Activated CD8-positive, alpha-beta memory T cell treated with anti-CD3 and anti-CD28 coated beads for 36 hours (primary cell): ENCODE measurements at regions not wholly inside any gene's neighbourhood (a gene's known extent, or its start where the extent isn't known, plus 50 kb on each side); places are given as distances from the start of the nearest gene placed in this dataset.

Source experiments
- CTCF ChIA-PET: fragments of 350-600 bp; sonication (Branson Sonifier 250); formaldehyde crosslinking; loops from one replicate; lab custom pipeline; 2021; ENCODE audit warnings: antibody characterized with exemption; lab: Charles Lee
- POLR2A ChIA-PET: fragments of 350-600 bp; sonication (Branson Sonifier 250); formaldehyde crosslinking; loops from one replicate; lab custom pipeline; 2021; ENCODE audit warnings: antibody characterized with exemption; lab: Charles Lee

DNA sequence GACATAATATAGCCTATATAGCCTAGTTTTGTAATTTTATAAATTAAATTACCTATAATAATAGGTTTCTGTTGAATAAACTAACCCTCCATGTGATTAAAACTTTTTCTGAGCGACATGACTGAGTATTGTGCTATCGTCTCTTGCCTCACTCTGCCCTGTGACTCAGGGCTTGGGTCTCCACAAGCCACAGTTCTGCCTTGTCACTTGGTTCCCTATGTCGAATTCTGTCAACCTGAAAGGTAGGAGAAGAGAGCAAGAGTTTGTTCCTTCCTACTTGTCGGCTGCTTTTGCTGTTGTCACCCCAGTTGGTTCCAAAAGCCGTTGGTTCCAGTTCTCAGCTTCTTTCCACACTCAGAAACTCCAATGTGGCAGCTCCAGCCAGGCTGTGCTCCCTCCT, 285.9 kb downstream of the PSAT1 start:
- POLR2A ChIA-PET, result no interaction called here
- CTCF ChIA-PET, result no interaction called here

DNA sequence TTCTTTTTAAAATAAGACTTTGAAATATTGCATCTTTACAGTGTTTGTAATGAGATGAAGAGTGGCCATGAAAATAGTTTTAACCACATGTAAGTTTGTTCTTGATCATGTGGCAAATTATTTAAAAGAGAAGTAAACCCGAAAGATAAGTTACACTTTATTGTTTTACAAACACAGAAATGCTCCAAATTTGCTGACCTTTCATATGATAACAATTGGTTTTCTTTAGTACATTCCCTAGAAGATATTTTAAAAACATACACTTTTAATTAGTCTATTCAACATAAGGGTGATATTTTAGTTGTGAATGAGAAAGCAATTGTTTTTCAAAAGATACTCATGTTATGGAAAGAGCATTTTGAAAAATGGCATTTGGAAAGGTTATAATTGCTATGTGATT, 287.7 kb downstream of the PSAT1 start:
- POLR2A ChIA-PET, result no interaction called here

DNA sequence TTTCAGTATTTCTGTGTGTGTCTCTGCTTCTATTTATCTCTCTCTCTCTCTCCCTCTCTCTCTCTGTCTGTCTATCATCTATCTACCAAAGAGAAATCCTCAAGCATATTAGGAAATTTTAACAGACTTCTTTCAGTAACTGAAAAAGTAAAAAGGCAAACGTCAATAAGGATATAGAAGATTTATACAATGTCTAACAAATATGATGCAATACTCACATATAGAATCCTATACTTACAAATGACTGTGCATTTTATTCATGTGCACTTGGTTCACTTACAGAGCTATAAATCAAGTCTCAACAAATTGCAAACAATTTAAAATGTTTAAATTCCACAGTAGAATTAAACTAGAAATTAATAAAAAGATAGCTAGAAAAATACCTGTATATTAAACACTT, 289.0 kb downstream of the PSAT1 start:
- POLR2A ChIA-PET, result no interaction called here
- CTCF ChIA-PET, result no interaction called here

More for the DNA sequence above, 287.7 kb downstream of the PSAT1 start:
- CTCF ChIA-PET, result no interaction called here

DNA sequence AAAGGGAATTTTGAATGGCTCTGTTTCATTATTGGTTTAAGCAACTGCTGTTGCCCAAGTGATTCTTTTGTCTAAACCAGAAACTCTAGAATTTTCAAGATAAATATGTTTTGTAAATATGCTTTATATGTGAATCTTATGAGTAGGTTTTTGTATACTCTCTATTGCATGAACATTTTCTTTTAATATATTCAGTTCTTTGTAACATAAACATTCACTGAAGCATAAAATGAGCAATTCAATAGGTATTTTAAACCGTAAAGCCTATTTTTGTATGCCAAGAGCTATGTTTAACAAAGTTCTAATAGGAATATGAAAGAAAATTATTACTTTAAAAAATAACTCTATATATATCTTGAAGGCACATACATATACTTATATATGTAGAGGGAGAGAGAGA, 293.1 kb downstream of the PSAT1 start:
- ChIA-PET CTCF (no interaction called here), POLR2A (no interaction called here)

DNA sequence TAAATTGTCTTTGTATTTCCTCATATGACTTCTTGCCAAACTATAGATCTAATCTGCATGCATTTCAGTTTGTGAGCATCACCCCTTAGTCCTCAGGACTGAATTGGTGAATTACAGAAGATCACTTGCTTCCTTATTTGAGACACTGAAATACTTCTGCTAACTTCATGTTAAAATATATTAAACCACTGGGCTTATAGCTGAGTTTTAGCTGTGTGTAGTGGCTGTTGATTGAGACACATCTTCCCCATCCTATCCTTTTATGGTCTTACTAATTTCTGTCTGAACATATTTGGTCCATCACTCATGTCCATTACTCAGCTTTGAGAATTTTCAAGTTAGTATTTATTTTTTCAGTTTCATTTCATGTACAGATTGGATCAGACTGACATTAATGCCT, 295.9 kb downstream of the PSAT1 start:
- CTCF ChIA-PET, result no interaction called here

DNA sequence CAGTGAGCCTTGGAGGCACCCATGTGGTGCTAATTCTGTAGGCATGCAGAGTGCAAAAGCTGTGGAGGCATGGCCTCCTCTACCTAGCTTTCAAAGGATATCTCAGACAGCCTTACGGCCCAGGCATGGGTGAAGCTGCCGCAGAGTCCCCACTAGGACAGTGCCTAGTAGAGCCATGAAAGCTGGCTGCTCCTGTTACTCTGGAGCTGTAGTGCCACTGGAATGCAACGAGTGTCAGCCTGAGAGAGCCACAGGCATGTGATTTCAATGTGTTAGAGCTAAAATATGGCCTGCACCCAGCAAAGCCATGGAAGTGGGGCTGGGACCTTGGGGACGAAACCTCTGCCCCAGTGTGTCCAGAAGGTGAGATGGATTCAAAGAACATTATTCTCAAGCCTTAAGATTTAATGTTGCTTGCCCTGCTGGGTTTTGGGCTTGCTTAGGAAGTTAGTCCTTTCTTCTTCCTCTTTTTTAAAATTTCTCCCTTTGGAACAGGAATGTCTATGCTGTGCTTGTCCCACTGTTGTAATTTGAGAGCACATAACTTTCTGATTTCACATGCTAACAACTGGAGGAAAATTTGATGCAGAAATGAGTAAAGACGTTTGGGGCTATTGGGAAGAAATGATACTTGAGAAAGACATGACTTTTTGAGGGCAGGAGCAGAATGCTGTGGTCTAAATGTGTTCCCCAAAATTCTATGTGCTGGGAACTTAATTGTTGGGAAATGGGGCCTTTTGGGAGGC, 298.4 kb downstream of the PSAT1 start:
- CTCF ChIA-PET, result no interaction called here
- POLR2A ChIA-PET, result no interaction called here

More for the DNA sequence above, 295.9 kb downstream of the PSAT1 start:
- POLR2A ChIA-PET, result no interaction called here

DNA sequence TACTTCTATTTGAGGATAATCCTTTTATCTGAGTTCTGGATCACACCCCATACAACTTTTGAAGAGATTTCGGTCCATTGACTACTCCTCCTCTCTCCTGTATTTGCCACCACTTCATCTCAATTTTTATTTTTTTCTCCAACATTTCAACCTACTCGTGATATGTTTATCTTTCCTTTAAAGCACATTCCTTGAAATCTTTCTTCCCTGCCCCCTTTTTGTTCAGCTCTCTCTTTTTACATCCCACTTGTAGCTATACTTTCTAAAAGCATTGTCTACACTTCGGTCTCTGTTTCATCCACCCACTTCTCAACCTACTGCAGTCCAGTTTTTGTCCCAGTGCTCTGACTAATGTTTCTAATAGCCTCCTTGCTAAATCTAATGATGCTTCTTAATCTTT, 299.4 kb downstream of the PSAT1 start:
- ChIA-PET POLR2A (no interaction called here), CTCF (no interaction called here)

DNA sequence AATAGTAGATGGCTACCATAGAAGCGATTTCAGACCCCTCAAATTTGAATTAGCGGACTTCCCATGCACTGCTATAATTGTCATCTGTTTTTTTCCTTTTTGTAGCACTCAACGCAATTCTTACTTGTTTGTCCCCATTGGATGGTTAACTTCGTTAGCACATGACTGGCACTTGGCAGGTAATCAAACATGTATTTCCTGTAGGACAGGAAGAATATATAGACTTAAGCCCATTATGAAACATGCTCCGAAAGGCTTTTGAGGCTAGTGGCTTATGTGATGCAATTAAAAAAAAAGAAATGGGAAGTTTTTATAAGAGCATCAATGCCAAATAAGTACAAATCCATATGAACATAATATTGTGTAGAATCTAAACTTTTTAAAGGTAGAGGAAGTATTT, 301.2 kb downstream of the PSAT1 start:
- POLR2A ChIA-PET, result no interaction called here
- CTCF ChIA-PET, result no interaction called here

DNA sequence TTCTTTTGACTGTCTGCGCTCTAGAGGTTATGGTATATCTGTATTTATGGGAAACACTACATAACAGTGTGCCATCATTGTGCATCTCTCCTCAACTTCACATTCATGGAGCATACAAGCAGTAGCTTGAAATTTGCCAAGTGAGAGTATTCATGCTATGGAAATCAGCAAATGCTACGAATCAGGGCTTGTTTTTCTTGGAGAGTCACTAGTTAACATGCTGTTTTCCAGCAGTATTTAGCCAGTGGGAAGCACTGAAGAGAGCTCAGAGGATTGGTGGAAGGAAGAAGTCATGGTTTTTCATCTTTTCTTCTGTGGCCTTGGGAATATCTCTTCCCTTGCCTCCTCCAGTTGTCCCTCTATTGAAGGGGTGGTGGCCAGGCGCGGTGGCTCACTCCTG, 303.0 kb downstream of the PSAT1 start:
- ChIA-PET POLR2A (no interaction called here), CTCF (no interaction called here)

DNA sequence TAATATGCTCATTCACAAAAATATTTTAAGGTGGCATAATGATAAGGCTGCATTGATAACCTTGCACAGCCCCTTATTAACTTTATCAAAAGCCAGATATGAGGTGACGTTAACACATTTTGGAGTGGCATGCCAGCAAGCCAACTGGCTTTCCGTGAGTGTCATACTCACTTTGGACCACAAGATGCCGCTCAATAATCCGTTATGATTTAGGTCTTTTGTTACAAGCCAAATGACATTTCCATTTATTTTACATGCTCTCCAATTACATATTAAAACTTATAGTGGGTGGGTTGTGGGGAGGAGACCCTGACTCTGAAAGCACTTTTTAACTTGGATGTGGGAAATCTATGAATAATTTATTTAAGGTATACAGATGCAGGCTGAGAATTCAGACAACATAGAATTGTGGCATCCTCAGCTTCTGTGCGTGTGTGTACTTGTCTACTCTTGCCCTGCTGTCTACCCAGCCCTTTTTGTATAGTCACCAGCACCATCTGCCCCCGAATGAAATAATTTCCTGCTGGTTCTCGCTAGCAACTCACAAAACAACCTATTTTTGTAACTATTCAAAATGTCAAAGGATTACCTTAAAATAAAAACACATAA, 305.1 kb downstream of the PSAT1 start:
- ChIA-PET POLR2A (no interaction called here), CTCF (no interaction called here)

DNA sequence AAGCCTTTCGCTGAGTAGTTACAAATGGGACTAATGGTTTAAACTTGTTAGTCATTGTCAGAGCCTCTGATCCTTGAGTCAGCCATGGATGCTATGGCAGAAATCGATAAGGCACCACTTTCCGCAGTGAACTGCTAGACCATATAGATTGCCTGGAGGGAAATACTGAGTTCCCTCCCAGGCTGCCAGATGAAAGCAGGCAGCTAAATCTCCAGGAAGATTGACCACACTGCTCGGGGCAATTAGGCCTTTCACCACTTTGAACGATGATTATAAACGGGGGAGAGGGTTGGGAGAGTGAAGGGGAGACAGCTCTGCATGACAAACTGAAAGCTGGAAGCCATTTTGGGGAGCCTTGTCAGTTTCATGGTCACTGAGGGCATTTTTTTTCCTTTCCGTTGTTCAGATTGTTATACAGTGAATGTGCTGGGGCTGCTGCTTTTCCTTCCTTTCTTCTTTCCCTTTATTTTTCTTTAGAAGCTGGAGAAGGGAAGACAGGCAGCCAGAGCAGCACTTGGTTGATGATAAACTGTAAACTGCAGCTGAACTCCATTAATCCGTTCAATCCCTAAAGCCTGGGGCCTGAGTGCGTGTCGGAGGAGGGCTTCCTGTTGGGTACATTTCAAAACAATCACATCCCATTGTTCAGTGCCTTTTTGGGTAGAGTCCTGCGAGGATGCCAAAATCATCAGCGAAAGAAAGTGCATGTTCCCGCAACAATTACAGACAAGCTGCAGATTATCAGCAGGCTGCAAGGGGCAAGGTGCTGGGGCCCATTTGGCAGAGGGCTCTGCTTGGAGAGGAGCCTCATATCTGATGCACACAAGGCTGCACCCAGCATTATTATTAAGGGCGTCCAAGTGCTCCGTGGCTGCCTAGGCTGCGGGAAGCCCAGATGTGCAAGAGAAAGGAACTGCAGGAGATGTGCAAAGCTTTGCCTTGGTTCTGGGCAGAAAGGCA, 308.4 kb downstream of the PSAT1 start:
- ChIA-PET POLR2A (no interaction called here), CTCF (no interaction called here)

DNA sequence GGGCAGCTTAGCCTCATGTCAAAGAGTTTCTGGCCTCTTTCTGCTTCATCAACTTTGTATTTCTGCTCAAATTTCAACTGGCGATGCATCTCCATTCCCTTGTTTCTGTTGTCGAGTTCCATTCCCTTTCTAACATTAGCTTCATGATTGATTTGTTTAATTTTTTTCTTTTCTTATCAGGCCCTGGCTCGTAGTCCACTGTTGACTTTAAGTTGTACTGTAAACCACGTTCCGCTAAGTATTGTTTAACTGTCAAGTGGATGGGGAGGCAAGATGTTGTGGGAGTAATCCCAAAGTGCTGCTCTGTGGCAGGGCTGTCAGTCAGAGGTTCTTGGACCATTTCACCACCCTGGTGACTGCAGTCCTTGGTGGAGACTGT, 309.1 kb downstream of the PSAT1 start:
- ChIA-PET POLR2A (no interaction called here), CTCF (no interaction called here)

DNA sequence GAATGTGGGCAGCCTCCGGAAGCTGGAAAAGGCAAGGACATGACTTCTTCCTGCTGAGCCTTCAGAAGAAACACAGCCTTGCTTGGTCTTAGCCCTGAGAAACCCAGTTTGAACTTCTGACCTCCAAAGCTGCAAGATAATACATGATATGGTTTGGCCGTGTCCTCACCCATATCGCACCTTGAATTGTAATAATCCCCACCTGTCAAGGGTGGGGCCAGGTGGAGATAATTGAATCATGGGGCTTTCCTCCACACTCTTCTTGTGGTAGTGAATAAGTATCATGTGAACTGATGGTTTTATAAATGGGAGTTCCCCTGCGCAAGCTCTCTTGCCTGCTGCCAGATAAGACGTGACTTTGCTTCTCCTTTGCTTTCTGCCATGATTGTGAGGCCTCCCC, 310.9 kb downstream of the PSAT1 start:
- CTCF ChIA-PET, result no interaction called here
- POLR2A ChIA-PET, result no interaction called here

DNA sequence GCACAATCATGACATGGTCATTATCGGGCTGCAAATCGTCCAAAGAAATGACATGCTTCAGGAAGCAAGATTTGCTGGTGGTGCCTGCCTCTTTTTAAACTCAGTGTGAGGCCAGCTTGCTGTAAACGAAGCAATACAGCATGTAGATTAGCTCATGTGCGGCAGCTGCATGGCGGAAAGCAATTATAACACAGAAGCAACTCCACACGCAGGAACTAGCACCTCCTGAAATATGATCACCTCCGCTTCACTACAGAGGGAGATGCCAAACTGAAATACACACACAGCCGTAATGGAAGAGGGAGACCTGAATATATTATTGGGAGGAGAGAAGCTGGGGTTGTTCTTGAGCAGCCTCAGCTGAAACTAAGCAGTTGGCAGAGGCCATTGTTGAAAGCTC, 312.5 kb downstream of the PSAT1 start:
- POLR2A ChIA-PET, result no interaction called here
- CTCF ChIA-PET, result no interaction called here

DNA sequence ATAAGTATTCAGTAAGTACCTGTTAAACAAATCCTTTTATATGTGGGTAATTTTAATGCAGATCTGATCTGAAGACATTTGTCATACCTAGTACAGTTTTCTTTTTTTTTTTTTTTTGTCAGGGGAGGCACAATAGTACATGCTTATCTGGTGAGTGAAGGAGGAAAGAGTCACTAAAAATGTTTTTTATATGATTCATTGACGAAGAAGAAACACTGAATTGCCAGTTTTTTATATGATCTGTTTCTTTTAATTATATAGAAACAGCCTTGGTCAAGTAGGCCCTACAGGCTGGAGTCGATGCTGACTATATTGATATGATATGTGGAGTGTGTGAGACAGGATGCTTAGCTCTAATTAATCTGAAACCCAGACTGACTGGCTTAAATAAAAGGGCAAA, 315.2 kb downstream of the PSAT1 start:
- ChIA-PET POLR2A (no interaction called here), CTCF (no interaction called here)

DNA sequence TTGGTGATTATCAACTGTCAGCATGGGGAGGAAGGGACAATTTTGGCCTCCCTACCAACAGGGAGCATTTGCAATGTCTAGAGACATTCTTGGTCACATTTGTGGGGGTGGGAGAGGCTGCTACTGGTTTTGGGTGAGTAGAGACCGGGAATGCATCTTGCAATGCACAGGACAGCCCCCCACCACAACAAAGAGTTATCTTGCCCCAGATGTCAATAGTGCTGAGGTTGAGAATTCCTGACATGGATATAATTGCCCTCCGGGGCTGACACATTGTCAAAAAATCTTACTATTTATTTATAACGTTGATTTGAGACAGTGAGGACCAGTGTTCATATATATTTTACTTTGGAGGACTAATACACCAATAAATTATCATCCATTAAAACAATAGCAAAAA, 316.1 kb downstream of the PSAT1 start:
- ChIA-PET POLR2A (no interaction called here), CTCF (no interaction called here)

DNA sequence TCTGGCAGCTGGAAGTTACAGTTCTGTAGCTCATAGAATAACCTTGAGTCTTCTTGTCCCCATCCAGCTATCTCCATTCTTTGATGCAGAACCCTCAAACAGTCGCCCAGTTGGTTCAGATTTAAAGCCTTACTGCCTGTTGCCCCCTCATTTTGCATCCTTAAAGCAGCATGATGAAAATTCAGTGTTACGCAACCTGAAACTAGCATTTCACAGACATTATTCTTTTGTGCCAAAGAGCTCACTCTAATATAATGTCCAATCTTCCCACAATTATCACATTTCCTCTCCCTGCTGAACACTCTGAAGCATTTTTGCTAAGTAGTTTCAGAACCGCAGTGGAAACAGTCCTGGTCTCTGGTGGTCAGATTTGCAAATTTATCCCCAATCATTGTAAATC, 318.0 kb downstream of the PSAT1 start:
- ChIA-PET POLR2A (no interaction called here), CTCF (no interaction called here)

DNA sequence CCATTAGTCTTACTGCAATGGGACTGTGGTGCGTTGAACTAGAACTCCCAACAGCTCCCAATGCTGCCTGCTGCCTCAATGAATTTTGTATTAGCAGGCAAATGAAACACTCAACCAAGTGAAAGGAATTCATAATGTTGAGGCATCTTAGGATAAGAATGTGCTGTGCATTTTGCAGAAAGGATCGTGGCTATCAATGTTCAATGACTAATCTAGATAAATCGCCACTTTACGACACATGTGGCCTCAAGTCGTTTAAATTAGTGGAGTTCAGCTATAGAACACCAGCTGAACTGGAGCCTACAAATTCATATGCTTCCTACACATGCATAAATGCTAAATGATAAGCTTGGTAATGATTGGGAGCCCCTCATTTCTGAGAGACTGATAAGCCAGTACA, 318.4 kb downstream of the PSAT1 start:
- ChIA-PET CTCF (no interaction called here), POLR2A (no interaction called here)

DNA sequence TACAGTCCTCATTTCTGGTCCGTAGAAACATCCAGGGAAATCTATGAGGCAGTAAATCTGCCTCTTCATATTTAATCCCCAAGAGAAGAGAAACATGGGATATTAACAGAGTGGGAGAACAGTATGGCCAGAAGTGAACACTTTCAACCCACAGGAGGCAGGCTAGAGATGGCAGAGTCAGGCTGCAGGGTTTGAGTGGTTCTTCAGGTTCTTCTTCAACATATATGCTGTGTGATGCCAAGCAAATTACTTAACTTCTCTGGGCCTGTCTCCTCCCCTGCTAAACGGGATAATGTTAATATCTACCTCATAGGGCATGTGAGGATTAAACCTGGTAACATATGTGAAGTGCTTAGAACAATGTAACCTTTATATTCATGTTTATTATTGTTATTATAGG, 321.8 kb downstream of the PSAT1 start:
- POLR2A ChIA-PET, result no interaction called here
- CTCF ChIA-PET, result no interaction called here

DNA sequence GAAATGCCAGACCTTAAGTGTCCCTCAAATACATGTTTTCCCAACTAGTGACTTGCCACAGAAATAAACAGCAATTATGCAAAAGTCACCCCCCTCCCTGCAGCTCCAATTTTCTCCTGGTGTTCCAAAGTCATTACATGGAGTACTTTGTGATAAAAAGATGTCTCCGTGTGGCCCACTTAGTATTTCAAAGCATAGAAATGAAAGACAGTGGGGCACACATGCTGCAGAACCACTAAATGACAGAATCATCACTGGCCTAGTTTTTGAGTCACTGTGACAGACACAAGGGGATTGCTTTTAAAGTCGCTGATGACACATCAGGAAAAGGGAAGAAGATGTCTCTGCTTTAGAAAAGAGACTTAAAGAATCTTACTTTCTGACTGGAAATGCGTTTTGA, 323.4 kb downstream of the PSAT1 start:
- ChIA-PET CTCF (no interaction called here), POLR2A (no interaction called here)

DNA sequence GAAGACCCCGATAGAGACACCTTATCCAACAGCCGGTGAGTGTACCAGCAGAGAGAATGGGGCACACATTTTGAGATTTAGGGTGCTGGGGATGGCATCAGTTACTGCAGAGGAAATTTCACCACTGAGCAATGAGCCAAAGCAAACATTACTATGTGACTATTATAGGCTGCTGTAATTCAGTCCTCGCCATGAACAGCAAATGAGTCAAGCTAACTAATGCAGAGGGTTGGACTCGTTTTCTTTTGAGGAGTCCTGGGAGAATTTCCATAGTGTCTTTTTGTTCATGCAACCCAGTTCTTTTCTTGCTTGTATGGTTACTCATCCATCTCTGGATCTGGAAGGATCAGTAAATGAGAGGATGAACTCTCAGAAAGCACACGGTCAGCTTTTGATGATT, 323.8 kb downstream of the PSAT1 start:
- POLR2A ChIA-PET, result no interaction called here

More for the DNA sequence above, 323.8 kb downstream of the PSAT1 start:
- CTCF ChIA-PET, result no interaction called here
